Large intestine (tissue), 3 donors: ENCODE measurements at regions not wholly inside any gene's neighbourhood (a gene's known extent, or its start where the extent isn't known, plus 50 kb on each side); places are given as distances from the start of the nearest gene placed in this dataset.

Experiments
- DNase-seq, 2 donors: peaks; one replicate each; pipeline versions ENCODE4 v3.0.0 to v3.0.0-alpha.2; 2013
- H3K27ac ChIP-seq: one replicate; pipeline ENCODE4 v1.5.1; 2013; ENCODE audit warnings: low read length
- H3K27me3 ChIP-seq: 2 replicates; pipeline ENCODE4 v1.6.1; 2013; ENCODE audit warnings: low read length; ENCODE audit not compliant: control insufficient read depth, insufficient read depth
- H3K36me3 ChIP-seq: 2 replicates; pipeline ENCODE4 v1.6.1; 2013; ENCODE audit warnings: low read length; ENCODE audit not compliant: control insufficient read depth, insufficient read depth
- H3K4me1 ChIP-seq: one replicate; pipeline ENCODE4 v1.6.1; 2013; ENCODE audit warnings: low read length; ENCODE audit not compliant: control insufficient read depth, insufficient read depth
- H3K4me3 ChIP-seq: one replicate; pipeline ENCODE4 v1.5.1; 2013; ENCODE audit warnings: low read length
- H3K9me3 ChIP-seq: one replicate; pipeline ENCODE4 v1.6.1; 2013; ENCODE audit warnings: mild to moderate bottlenecking, low read depth, low read length, moderate library complexity; ENCODE audit not compliant: control insufficient read depth
- WGBS: methylation state at CpG from one replicate; pipeline ENCODE4 v1.1.5; 2013; ENCODE audit warnings: low lambda C conversion rate; ENCODE audit not compliant: insufficient coverage; 5-methylcytosine and 5-hydroxymethylcytosine counted together

GRCh38 chr10:42113158-42113450, 525.3 kb downstream of the ZNF33B start:
- peaks cover 26% of the 10 kb centered on the region for H3K9me3 ChIP-seq
- H3K36me3 ChIP-seq = no peaks in the 10 kb centered on the region
- H3K4me3 ChIP-seq = no peak overlapping the region
- no peaks in the 10 kb centered on the region for H3K4me1 ChIP-seq
- DNase-seq = no peak
- H3K27ac ChIP-seq = no peak overlapping the region
- no peaks in the 10 kb centered on the region for H3K27me3 ChIP-seq
- WGBS = 86% methylated on average over 9 of the region's 21 CpGs

- H3K27ac ChIP-seq = no peak overlapping the region
- H3K4me1 ChIP-seq = no peaks in the 10 kb centered on the region
- no peaks in the 10 kb centered on the region for H3K27me3 ChIP-seq
- no peak for DNase-seq
- H3K36me3 ChIP-seq = no peaks in the 10 kb centered on the region
- no peak overlapping the region for H3K4me3 ChIP-seq
- WGBS = 90% methylated on average over 2 of the region's 64 CpGs
- H3K9me3 ChIP-seq = peaks cover 26% of the 10 kb centered on the region
These were observed 525.8 kb downstream of the ZNF33B start for GRCh38 chr10:42112331-42113157.

- 89% methylated on average over 23 of the region's 43 CpGs for WGBS
These were observed 526.6 kb downstream of the ZNF33B start for GRCh38 chr10:42111661-42112330.

GRCh38 chr10:42111076-42111475, 527.3 kb downstream of the ZNF33B start:
- H3K36me3 ChIP-seq = no peaks in the 10 kb centered on the region
- H3K4me3 ChIP-seq = no peak overlapping the region
- no peaks in the 10 kb centered on the region for H3K27me3 ChIP-seq
- no peaks in the 10 kb centered on the region for H3K4me1 ChIP-seq
- no peak overlapping the region for H3K27ac ChIP-seq
- DNase-seq = no peak
- WGBS = no CpG with 5 or more reads among the region's 33 CpGs
- H3K9me3 ChIP-seq = peaks cover 26% of the 10 kb centered on the region

More at GRCh38 chr10:42111661-42112330, 526.6 kb downstream of the ZNF33B start:
- peaks cover 26% of the 10 kb centered on the region for H3K9me3 ChIP-seq
- no peak overlapping the region for H3K4me3 ChIP-seq
- H3K27ac ChIP-seq = no peak overlapping the region
- DNase-seq = no peak
- H3K4me1 ChIP-seq = no peaks in the 10 kb centered on the region
- H3K27me3 ChIP-seq = no peaks in the 10 kb centered on the region
- no peaks in the 10 kb centered on the region for H3K36me3 ChIP-seq
